HL-60 (cell line): ENCODE measurements at regions not wholly inside any gene's neighbourhood (a gene's known extent, or its start where the extent isn't known, plus 50 kb on each side); places are given as distances from the start of the nearest gene placed in this dataset.

Experiments used
- DNase-seq, 2 experiments: peaks; one replicate each; pipeline ENCODE4 v3.0.0-alpha.2; 2010 to 2020; ENCODE audit warnings: low read depth in 1 of 2, low spot score in 1 of 2
- H3K27ac ChIP-seq: fragments of 250-450 bp; sonication (Bioruptor Pico); replicated peaks from 2 replicates; pipeline ENCODE4 v1.5.1; 2020; ENCODE audit warnings: mild to moderate bottlenecking, moderate library complexity
- H3K27me3 ChIP-seq: fragments of 250-450 bp; sonication (Bioruptor Pico); 2 replicates; pipeline ENCODE4 v1.5.1; 2021; ENCODE audit warnings: mild to moderate bottlenecking, moderate library complexity; ENCODE audit not compliant: insufficient read depth, poor library complexity, severe bottlenecking
- H3K4me3 ChIP-seq: replicated peaks from 2 replicates; pipeline ENCODE4 v1.5.1; 2011; ENCODE audit warnings: mild to moderate bottlenecking, control low read depth, low read length; ENCODE audit not compliant: insufficient read depth
- CTCF ChIP-seq: IDR thresholded peaks from one replicate; pipeline ENCODE4 v1.5.1; 2011; ENCODE audit warnings: low read length, control low read depth, inconsistent platforms; ENCODE audit not compliant: insufficient read depth
- GABPA ChIP-seq: IDR thresholded peaks from 2 replicates; pipeline ENCODE4 v1.6.1; 2012; ENCODE audit warnings: low read depth
- POLR2AphosphoS5 ChIP-seq: IDR thresholded peaks from 2 replicates; pipeline ENCODE4 v1.6.1; 2012; ENCODE audit warnings: low read depth
- REST ChIP-seq: IDR thresholded peaks from 2 replicates; pipeline ENCODE4 v1.6.1; 2012; ENCODE audit warnings: low read depth; ENCODE audit not compliant: insufficient replicate concordance
- SPI1 ChIP-seq: IDR thresholded peaks from 2 replicates; pipeline ENCODE4 v1.6.1; 2012; ENCODE audit warnings: low read depth, mild to moderate bottlenecking, borderline replicate concordance

GRCh38 chr2:120805602-120806001, 69.9 kb downstream of the GLI2 start:
- DNase-seq: no peak
- no peak for TF ChIP-seq REST
- H3K4me3 ChIP-seq: no peak overlapping the region
- H3K27ac ChIP-seq: no peak overlapping the region
- H3K27me3 ChIP-seq: no peaks in the 10 kb centered on the region

- H3K27ac ChIP-seq: no peak overlapping the region
- no peak overlapping the region for H3K4me3 ChIP-seq
- no peak for DNase-seq
- TF ChIP-seq SPI1: no peak
- TF ChIP-seq GABPA: no peak
- no peak for TF ChIP-seq REST
- no peak for TF ChIP-seq POLR2AphosphoS5
- no peak for TF ChIP-seq CTCF
- no peaks in the 10 kb centered on the region for H3K27me3 ChIP-seq
Observed at GRCh38 chr2:120807751-120808150, 72.1 kb downstream of the GLI2 start.

GRCh38 chr2:120809151-120809550, 73.5 kb downstream of the GLI2 start:
- DNase-seq: no peak
- Histone ChIP-seq H3K27me3 (no peaks in the 10 kb centered on the region), H3K27ac (no peak overlapping the region), H3K4me3 (no peak overlapping the region)
- TF ChIP-seq SPI1 (no peak), CTCF (no peak)

GRCh38 chr2:120809609-120810440, 74.2 kb downstream of the GLI2 start:
- Histone ChIP-seq H3K4me3 (no peak overlapping the region), H3K27me3 (no peaks in the 10 kb centered on the region), H3K27ac (no peak overlapping the region)
- no peak for TF ChIP-seq REST
- no peak for TF ChIP-seq GABPA
- TF ChIP-seq POLR2AphosphoS5: no peak
- TF ChIP-seq SPI1: no peak
- no peak for DNase-seq
